ENCODE measurements at regions not wholly inside any gene's neighbourhood (a gene's known extent, or its start where the extent isn't known, plus 50 kb on each side); places are given as distances from the start of the nearest gene placed in this dataset.

DNA sequence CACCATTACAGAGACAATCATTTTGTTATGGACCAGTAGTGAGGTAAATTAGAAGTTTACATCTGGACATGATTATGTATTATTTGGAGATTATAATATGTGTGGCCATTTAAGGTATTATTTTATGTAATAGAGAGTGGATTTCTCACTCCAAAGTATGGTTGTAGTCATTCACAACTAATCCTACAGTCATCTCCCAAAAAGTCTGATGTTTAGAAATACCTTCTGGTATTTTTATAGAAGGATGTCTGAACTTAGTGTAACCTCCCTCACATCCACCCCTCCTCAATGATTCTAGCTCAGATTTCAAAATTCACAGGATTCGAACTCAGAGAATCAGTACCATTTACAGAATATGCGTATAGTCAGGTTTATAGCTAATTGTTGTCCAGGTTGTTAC, 346.6 kb upstream of the MEIS2 start:
- Mint-ChIP-seq H3K9me3 (peaks cover 3% of the 10 kb centered on the region), H3K4me3 (no peak overlapping the region), H3K4me1 (no peaks in the 10 kb centered on the region), H3K36me3 (ENCODE audit: low read depth) (peaks cover 2% of the 10 kb centered on the region), H3K27me3 (ENCODE audit: low read depth) (no peaks in the 10 kb centered on the region), H3K27ac (no peak overlapping the region)
- TF ChIP-seq, protein P1, sequence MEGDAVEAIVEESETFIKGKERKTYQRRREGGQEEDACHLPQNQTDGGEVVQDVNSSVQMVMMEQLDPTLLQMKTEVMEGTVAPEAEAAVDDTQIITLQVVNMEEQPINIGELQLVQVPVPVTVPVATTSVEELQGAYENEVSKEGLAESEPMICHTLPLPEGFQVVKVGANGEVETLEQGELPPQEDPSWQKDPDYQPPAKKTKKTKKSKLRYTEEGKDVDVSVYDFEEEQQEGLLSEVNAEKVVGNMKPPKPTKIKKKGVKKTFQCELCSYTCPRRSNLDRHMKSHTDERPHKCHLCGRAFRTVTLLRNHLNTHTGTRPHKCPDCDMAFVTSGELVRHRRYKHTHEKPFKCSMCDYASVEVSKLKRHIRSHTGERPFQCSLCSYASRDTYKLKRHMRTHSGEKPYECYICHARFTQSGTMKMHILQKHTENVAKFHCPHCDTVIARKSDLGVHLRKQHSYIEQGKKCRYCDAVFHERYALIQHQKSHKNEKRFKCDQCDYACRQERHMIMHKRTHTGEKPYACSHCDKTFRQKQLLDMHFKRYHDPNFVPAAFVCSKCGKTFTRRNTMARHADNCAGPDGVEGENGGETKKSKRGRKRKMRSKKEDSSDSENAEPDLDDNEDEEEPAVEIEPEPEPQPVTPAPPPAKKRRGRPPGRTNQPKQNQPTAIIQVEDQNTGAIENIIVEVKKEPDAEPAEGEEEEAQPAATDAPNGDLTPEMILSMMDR (IDR thresholded peaks at IDR 0.05; ENCODE audit: unreplicated experiment in 3 of 3): no peak

DNA sequence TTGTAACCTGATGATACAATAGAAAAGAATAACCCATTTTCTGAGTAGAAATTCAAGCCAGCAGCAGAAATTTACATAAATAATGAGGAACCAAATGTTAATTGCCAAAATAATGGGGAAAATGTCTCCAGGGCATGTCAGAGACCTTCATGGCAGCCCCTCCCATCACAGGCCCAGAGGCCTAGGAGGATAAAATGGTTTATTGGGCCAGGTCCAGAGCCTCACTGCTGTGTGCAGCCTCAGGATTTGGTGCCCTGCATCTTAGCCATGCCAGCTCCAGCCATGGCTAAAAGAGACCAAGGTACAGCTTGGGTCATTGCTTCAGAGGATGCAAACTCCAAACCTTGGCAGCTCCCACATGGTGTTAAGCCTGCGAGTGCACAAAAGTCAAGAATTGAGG, 352.1 kb upstream of the MEIS2 start:
- H3K4me3 Mint-ChIP-seq: no peak overlapping the region
- no peaks in the 10 kb centered on the region for H3K27me3 Mint-ChIP-seq (ENCODE audit: low read depth)
- peaks cover 6% of the 10 kb centered on the region for H3K36me3 Mint-ChIP-seq (ENCODE audit: low read depth)
- no peaks in the 10 kb centered on the region for H3K4me1 Mint-ChIP-seq
- TF ChIP-seq, protein P1 (IDR thresholded peaks at IDR 0.05; ENCODE audit: unreplicated experiment in 3 of 3): no peak
- H3K27ac Mint-ChIP-seq: no peak overlapping the region
- H3K9me3 Mint-ChIP-seq: peaks cover 8% of the 10 kb centered on the region

GRCh38 chr15:37480482-37480881, 380.1 kb upstream of the MEIS2 start:
- H3K9me3 Mint-ChIP-seq: peaks cover 10% of the 10 kb centered on the region
- H3K4me3 Mint-ChIP-seq: no peak overlapping the region
- H3K36me3 Mint-ChIP-seq (ENCODE audit: low read depth): no peaks in the 10 kb centered on the region
- no peaks in the 10 kb centered on the region for H3K4me1 Mint-ChIP-seq
- H3K27me3 Mint-ChIP-seq (ENCODE audit: low read depth): no peaks in the 10 kb centered on the region
- TF ChIP-seq, protein P1 (IDR thresholded peaks at IDR 0.05; ENCODE audit: unreplicated experiment in 3 of 3): no peak
- H3K27ac Mint-ChIP-seq: no peak overlapping the region

- H3K27me3 Mint-ChIP-seq (ENCODE audit: low read depth): no peaks in the 10 kb centered on the region
- no peaks in the 10 kb centered on the region for H3K4me1 Mint-ChIP-seq
- H3K27ac Mint-ChIP-seq: no peak overlapping the region
- TF ChIP-seq, protein P1 (IDR thresholded peaks at IDR 0.05; ENCODE audit: unreplicated experiment in 3 of 3): no peak
- H3K36me3 Mint-ChIP-seq (ENCODE audit: low read depth): no peaks in the 10 kb centered on the region
- H3K9me3 Mint-ChIP-seq: peaks cover 10% of the 10 kb centered on the region
- no peak overlapping the region for H3K4me3 Mint-ChIP-seq
Observed at GRCh38 chr15:37481126-37481525, 380.8 kb upstream of the MEIS2 start.

DNA sequence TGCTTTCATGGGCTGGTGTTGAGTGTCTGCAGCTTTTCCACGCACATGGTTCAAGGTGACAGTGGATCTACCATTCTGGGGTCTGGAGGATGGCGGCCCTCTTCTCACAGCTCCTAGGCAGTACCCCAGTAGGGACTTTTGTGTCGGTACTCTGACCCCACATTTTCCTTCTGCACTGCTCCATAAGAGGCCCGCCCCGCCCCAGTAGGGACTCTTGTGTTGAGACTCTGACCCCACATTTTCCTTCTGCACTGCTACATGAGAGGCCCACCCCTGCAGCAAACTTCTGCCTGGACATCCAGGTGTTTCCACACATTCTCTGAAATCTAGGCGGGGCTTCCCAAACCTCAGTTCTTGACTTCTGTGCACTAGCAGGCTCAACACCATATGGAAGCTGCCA, 383.4 kb upstream of the MEIS2 start:
- no peak overlapping the region for H3K4me3 Mint-ChIP-seq
- no peak overlapping the region for H3K27ac Mint-ChIP-seq
- TF ChIP-seq, protein P1 (IDR thresholded peaks at IDR 0.05; ENCODE audit: unreplicated experiment in 3 of 3): no peak
- H3K36me3 Mint-ChIP-seq (ENCODE audit: low read depth): no peaks in the 10 kb centered on the region
- H3K9me3 Mint-ChIP-seq: peaks cover 10% of the 10 kb centered on the region
- H3K27me3 Mint-ChIP-seq (ENCODE audit: low read depth): no peaks in the 10 kb centered on the region
- no peaks in the 10 kb centered on the region for H3K4me1 Mint-ChIP-seq

- H3K36me3 Mint-ChIP-seq (ENCODE audit: low read depth): no peaks in the 10 kb centered on the region
- no peak overlapping the region for H3K4me3 Mint-ChIP-seq
- no peaks in the 10 kb centered on the region for H3K27me3 Mint-ChIP-seq (ENCODE audit: low read depth)
- no peaks in the 10 kb centered on the region for H3K4me1 Mint-ChIP-seq
- TF ChIP-seq, protein P1 (IDR thresholded peaks at IDR 0.05; ENCODE audit: unreplicated experiment in 3 of 3): no peak
- no peak overlapping the region for H3K27ac Mint-ChIP-seq
- peaks cover 10% of the 10 kb centered on the region for H3K9me3 Mint-ChIP-seq
Observed at GRCh38 chr15:37485056-37485455, 384.7 kb upstream of the MEIS2 start.

Data from nephron (organoid).